ENCODE measurements at regions not wholly inside any gene's neighbourhood (a gene's known extent, or its start where the extent isn't known, plus 50 kb on each side); places are given as distances from the start of the nearest gene placed in this dataset.

DNA sequence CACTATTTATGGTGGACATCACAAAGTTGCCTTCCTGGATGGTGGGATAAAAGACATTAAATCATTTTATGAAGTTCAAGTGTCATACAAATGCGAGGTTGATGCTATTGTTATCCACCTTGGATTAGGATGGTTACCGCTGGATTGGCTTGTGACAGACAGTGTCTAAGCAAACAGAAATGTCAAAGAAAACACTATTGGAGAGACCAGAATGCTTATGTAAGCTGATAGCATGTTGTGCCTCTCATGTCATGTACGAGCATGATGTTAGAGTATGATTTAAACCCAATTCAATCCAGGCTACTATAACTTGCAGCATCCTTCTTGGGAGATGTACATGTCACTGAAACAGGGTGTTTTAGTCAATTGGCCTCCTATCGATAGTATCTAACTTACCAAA, 178.8 kb upstream of the C9orf72 start (continued):
- TF ChIP-seq, protein P1, sequence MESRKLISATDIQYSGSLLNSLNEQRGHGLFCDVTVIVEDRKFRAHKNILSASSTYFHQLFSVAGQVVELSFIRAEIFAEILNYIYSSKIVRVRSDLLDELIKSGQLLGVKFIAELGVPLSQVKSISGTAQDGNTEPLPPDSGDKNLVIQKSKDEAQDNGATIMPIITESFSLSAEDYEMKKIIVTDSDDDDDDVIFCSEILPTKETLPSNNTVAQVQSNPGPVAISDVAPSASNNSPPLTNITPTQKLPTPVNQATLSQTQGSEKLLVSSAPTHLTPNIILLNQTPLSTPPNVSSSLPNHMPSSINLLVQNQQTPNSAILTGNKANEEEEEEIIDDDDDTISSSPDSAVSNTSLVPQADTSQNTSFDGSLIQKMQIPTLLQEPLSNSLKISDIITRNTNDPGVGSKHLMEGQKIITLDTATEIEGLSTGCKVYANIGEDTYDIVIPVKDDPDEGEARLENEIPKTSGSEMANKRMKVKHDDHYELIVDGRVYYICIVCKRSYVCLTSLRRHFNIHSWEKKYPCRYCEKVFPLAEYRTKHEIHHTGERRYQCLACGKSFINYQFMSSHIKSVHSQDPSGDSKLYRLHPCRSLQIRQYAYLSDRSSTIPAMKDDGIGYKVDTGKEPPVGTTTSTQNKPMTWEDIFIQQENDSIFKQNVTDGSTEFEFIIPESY (IDR thresholded peaks at IDR 0.05; ENCODE audit: extremely low read depth, insufficient replicate concordance, low read length): no peak
- no peak for TF ChIP-seq ZFX (IDR thresholded peaks at IDR 0.05)

DNA sequence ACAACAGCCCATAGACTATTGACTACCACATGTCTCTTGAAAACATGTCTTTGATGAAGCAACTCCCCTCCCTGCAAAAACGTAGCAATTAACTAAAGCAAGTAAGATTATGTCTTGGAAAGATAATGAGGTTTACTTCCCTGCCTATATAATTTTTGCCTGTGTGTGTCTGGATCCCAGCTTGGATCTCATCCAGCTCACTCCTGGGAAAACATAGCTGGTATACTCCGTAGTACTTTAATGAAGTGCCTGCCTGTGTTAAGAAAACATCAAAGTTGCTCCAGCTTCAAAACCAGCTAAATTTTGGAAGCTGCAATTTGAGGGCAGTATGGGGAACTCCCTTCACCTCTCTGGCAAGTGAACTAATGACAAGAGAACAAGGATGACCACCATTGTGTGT, 182.6 kb upstream of the C9orf72 start:
- H4K20me1 ChIP-seq (ENCODE audit: insufficient read depth): no peaks in the 10 kb centered on the region
- ATAC-seq: no peak
- no peak overlapping the region for H3K4me3 ChIP-seq (replicated peaks in 1 of 2; ENCODE audit: low read depth in 1 of 2, low read length in 2 of 2)
- H3K9ac ChIP-seq (ENCODE audit: low read length): no peak overlapping the region
- RAD21 ChIA-PET (ENCODE audit: low non-redundant PET in 1 of 2, low total read pairs in 2 of 2, uncharacterized antibody in 2 of 2, unreplicated experiment in 2 of 2): no interaction called here
- no peak for DNase-seq (ENCODE audit: low read depth, low spot score)
- TF ChIP-seq YY1 (IDR thresholded peaks at IDR 0.05; ENCODE audit: extremely low read depth, insufficient replicate concordance, low read depth, low read length) (no peak), ELF1 (IDR thresholded peaks at IDR 0.05; ENCODE audit: borderline replicate concordance, low read depth) (no peak), POLR2AphosphoS5 (IDR thresholded peaks at IDR 0.05; ENCODE audit: low read depth, low read length) (no peak), EZH2 (IDR thresholded peaks at IDR 0.05) (no peak), CEBPB (IDR thresholded peaks at IDR 0.05; ENCODE audit: low read depth) (no peak), EZH2phosphoT487 (IDR thresholded peaks at IDR 0.05; ENCODE audit: borderline replicate concordance) (no peak), SRF (IDR thresholded peaks at IDR 0.05; ENCODE audit: low read depth) (no peak), SP1 (IDR thresholded peaks at IDR 0.05; ENCODE audit: low read depth) (no peak), POLR2A (IDR thresholded peaks at IDR 0.05; ENCODE audit: borderline replicate concordance, extremely low read depth, insufficient read depth, insufficient read length) (no peak), CBX3 (IDR thresholded peaks at IDR 0.05; ENCODE audit: low read depth) (no peak), RAD21 (IDR thresholded peaks at IDR 0.05; ENCODE audit: low read depth) (no peak)
- TF ChIP-seq, protein P1 (IDR thresholded peaks at IDR 0.05; ENCODE audit: extremely low read depth, insufficient replicate concordance, low read length): no peak
- TF ChIP-seq, protein P2, sequence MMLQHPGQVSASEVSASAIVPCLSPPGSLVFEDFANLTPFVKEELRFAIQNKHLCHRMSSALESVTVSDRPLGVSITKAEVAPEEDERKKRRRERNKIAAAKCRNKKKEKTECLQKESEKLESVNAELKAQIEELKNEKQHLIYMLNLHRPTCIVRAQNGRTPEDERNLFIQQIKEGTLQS (IDR thresholded peaks at IDR 0.05): no peak
- TF ChIP-seq, protein P3, sequence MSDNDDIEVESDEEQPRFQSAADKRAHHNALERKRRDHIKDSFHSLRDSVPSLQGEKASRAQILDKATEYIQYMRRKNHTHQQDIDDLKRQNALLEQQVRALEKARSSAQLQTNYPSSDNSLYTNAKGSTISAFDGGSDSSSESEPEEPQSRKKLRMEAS (IDR thresholded peaks at IDR 0.05): no peak
- TF ChIP-seq, protein P4, sequence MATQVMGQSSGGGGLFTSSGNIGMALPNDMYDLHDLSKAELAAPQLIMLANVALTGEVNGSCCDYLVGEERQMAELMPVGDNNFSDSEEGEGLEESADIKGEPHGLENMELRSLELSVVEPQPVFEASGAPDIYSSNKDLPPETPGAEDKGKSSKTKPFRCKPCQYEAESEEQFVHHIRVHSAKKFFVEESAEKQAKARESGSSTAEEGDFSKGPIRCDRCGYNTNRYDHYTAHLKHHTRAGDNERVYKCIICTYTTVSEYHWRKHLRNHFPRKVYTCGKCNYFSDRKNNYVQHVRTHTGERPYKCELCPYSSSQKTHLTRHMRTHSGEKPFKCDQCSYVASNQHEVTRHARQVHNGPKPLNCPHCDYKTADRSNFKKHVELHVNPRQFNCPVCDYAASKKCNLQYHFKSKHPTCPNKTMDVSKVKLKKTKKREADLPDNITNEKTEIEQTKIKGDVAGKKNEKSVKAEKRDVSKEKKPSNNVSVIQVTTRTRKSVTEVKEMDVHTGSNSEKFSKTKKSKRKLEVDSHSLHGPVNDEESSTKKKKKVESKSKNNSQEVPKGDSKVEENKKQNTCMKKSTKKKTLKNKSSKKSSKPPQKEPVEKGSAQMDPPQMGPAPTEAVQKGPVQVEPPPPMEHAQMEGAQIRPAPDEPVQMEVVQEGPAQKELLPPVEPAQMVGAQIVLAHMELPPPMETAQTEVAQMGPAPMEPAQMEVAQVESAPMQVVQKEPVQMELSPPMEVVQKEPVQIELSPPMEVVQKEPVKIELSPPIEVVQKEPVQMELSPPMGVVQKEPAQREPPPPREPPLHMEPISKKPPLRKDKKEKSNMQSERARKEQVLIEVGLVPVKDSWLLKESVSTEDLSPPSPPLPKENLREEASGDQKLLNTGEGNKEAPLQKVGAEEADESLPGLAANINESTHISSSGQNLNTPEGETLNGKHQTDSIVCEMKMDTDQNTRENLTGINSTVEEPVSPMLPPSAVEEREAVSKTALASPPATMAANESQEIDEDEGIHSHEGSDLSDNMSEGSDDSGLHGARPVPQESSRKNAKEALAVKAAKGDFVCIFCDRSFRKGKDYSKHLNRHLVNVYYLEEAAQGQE (IDR thresholded peaks at IDR 0.05; ENCODE audit: low read depth): no peak
- H3K36me3 ChIP-seq (ENCODE audit: control insufficient read depth in 1 of 2, insufficient read depth in 2 of 2, low read length in 2 of 2): no peaks in the 10 kb centered on the region
- no peak overlapping the region for H3K4me2 ChIP-seq (ENCODE audit: low read length)
- H3K9me3 ChIP-seq (ENCODE audit: control insufficient read depth in 1 of 2, insufficient read depth in 1 of 2, low read depth in 1 of 2, low read length in 2 of 2): no peaks in the 10 kb centered on the region
- no peaks in the 10 kb centered on the region for H3K79me2 ChIP-seq (ENCODE audit: insufficient read depth, low read length)
- POLR2A ChIA-PET: no interaction called here
- no peaks in the 10 kb centered on the region for H3K9me2 ChIP-seq (ENCODE audit: insufficient read depth)
- H3K27me3 ChIP-seq (ENCODE audit: insufficient read depth, low read length): no peaks in the 10 kb centered on the region
- no peaks in the 10 kb centered on the region for H3K4me1 ChIP-seq (ENCODE audit: control insufficient read depth in 1 of 2, insufficient read depth in 2 of 2, low read length in 2 of 2)
- no TSS peak for BruUV-seq (replicated peaks)
- intact Hi-C loops (cut with micrococcal nuclease): no loop called here
- no peak overlapping the region for H2AFZ ChIP-seq (ENCODE audit: low read depth, low read length, poor library complexity, severe bottlenecking)
- CTCF ChIA-PET: no interaction called here
- no peak overlapping the region for H3K27ac ChIP-seq (ENCODE audit: low read depth, low read length)
